Right lobe of liver (tissue), 6 donors: ENCODE measurements at regions not wholly inside any gene's neighbourhood (a gene's known extent, or its start where the extent isn't known, plus 50 kb on each side); places are given as distances from the start of the nearest gene placed in this dataset.

Source experiments
- ATAC-seq, 4 donors: fragments of 200-7000 bp; cut with Tn5 transposase; one replicate each; pipeline ENCODE4 v1.9.1; 2020; ENCODE audit warnings: mild to moderate bottlenecking in 4 of 4, moderate library complexity in 4 of 4
- DNase-seq, 3 donors: peaks; one replicate each; pipeline ENCODE4 v3.0.0-alpha.2; 2020
- H3K27ac ChIP-seq, 3 donors: fragments of 200-600 bp; one replicate each; pipeline ENCODE4 v1.8.0; 2022
- H3K27me3 ChIP-seq, 2 donors: fragments of 200-600 bp; one replicate each; pipeline ENCODE4 v1.8.0; 2022
- H3K36me3 ChIP-seq, 4 donors: fragments of 200-600 bp; sonication (generic) in 1 of 4; one replicate each; pipeline versions ENCODE4 v1.5.1 to v1.8.0; 2017 to 2022; ENCODE audit warnings: control low read depth in 1 of 4
- H3K4me1 ChIP-seq, 4 donors: fragments of 200-600 bp; sonication (generic) in 1 of 4; one replicate each; pipeline versions ENCODE4 v1.5.1 to v1.8.0; 2017 to 2022; ENCODE audit warnings: control low read depth in 1 of 4
- H3K4me3 ChIP-seq, 3 donors: fragments of 200-600 bp; one replicate each; pipeline ENCODE4 v1.8.0; 2022
- H3K9me3 ChIP-seq, 4 donors: fragments of 200-600 bp; sonication (generic) in 1 of 4; one replicate each; pipeline versions ENCODE4 v1.5.1 to v1.8.0; 2017 to 2022; ENCODE audit warnings: control low read depth in 1 of 4
- CTCF ChIP-seq, 4 donors: fragments of 200-600 bp in 3 of 4; fragments of 450-650 bp in 1 of 4; IDR thresholded peaks; one replicate each; pipeline versions ENCODE4 v1.5.1 to v1.8.0; 2016 to 2022; ENCODE audit warnings: antibody characterized with exemption in 4 of 4, mild to moderate bottlenecking in 2 of 4
- POLR2A ChIP-seq: fragments of 450-650 bp; IDR thresholded peaks from one replicate; pipeline ENCODE4 v1.6.1; 2017; ENCODE audit warnings: antibody characterized with exemption, mild to moderate bottlenecking
- WGBS: methylation state at CpG from one replicate; pipeline ENCODE4 v1.1.6; 2018; ENCODE audit warnings: low coverage, low lambda C conversion rate; ENCODE audit not compliant: insufficient coverage; ENCODE audit errors: missing lambda C conversion rate; 5-methylcytosine and 5-hydroxymethylcytosine counted together
- intact Hi-C, 2 donors: fragments of 100-400 bp; cut with DNase I; formaldehyde crosslinking; loops; one replicate each; pipeline versions ENCODE4 v1.11.2 to v1.14.1; 2022
- donor health status: DM: no; HTN: yes; CAD: no.
- donor health status: DM: no; HTN: no; CAD: no.
- donor health status: DM: no; HTN: no; CAD: no.
- donor health status: DM: no; HTN: yes; CAD: no.
- donor health status: DM: no; HTN: yes; CAD: no.

- Histone ChIP-seq H3K36me3 (no peaks in the 10 kb centered on the region), H3K4me3 (no peak overlapping the region), H3K27ac (no peak overlapping the region), H3K4me1 (no peaks in the 10 kb centered on the region), H3K9me3 (no peaks in the 10 kb centered on the region), H3K27me3 (no peaks in the 10 kb centered on the region)
- intact Hi-C loops, result no loop called here
- no peak for TF ChIP-seq POLR2A
- no peak for TF ChIP-seq CTCF (IDR thresholded peaks at IDR 0.05)
- no peak for DNase-seq
- WGBS, result 26% methylated on average over 3 of the region's 3 CpGs
- no peak for ATAC-seq
Observed at GRCh38 chr2:221662689-221663391, 90.7 kb upstream of the EPHA4 start.

DNA sequence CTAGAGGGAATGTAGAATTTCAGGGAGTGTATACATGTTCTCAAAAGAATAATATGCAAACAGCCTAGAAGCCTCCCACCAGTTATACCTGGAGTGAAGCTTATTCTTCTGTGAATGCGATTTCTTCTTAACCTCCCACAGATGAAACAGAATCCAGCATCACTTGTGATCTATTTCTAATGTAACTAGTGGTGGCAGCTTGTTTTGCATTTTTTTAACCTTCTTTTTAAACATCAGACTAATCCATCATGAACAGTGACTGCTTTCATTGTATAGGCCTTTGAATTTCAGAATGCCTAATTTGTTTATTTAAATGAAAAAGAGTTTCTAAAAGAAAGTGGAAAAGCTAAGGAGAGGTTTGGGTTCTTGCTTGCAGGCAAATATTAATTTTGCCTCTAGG, 85.7 kb upstream of the EPHA4 start:
- H3K4me3 ChIP-seq, result no peak overlapping the region
- intact Hi-C loops, result no loop called here
- TF ChIP-seq CTCF (IDR thresholded peaks at IDR 0.05) (no peak), POLR2A (no peak)
- no peaks in the 10 kb centered on the region for H3K4me1 ChIP-seq
- WGBS, result 47% methylated on average over 1 of the region's 1 CpG
- no peaks in the 10 kb centered on the region for H3K9me3 ChIP-seq
- no peak overlapping the region for H3K27ac ChIP-seq
- DNase-seq (no peak), ATAC-seq (no peak)
- no peaks in the 10 kb centered on the region for H3K36me3 ChIP-seq
- H3K27me3 ChIP-seq, result no peaks in the 10 kb centered on the region

DNA sequence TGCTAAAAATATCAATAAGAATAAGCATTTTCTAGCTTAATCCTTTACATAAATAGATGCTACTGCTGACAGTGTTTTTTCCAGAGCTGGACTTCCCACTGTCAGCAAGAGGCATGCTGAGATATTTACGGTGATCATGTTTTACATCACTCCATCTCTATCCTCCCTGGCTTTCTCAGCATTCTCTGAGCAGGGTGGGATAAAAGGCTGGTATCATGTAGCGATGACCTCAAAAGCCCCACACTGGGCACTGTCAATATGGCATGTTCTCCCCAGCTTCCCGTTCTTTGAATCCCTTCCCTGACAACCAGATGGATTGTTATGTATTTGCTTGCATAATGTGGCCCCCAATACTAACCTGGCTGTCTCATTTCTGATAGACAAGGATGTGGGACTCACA, 83.2 kb upstream of the EPHA4 start:
- Histone ChIP-seq H3K27ac (no peak overlapping the region), H3K27me3 (no peaks in the 10 kb centered on the region), H3K4me1 (no peaks in the 10 kb centered on the region), H3K4me3 (no peak overlapping the region), H3K9me3 (no peaks in the 10 kb centered on the region), H3K36me3 (no peaks in the 10 kb centered on the region)
- no peak for DNase-seq
- intact Hi-C loops, result no loop called here
- ATAC-seq, result no peak
- WGBS, result 33% methylated on average over 3 of the region's 3 CpGs
- TF ChIP-seq POLR2A, result no peak
- TF ChIP-seq CTCF (IDR thresholded peaks at IDR 0.05), result no peak

- no peak for ATAC-seq
- no peak for DNase-seq
- Histone ChIP-seq H3K27me3 (no peaks in the 10 kb centered on the region), H3K4me1 (no peaks in the 10 kb centered on the region), H3K9me3 (no peaks in the 10 kb centered on the region), H3K27ac (no peak overlapping the region), H3K36me3 (no peaks in the 10 kb centered on the region), H3K4me3 (no peak overlapping the region)
- 25% methylated on average over 1 of the region's 1 CpG for WGBS
- intact Hi-C loops, result no loop called here
- TF ChIP-seq CTCF (IDR thresholded peaks at IDR 0.05) (no peak), POLR2A (no peak)
Observed at GRCh38 chr2:221653182-221653581, 81.1 kb upstream of the EPHA4 start.
